GM18867 (cell line): ENCODE measurements at regions not wholly inside any gene's neighbourhood (a gene's known extent, or its start where the extent isn't known, plus 50 kb on each side); places are given as distances from the start of the nearest gene placed in this dataset.

Source experiments
- ATAC-seq: cut with Tn5 transposase; IDR thresholded peaks from one replicate; pipeline ENCODE4 v1.9.1; 2021; ENCODE audit warnings: mild to moderate bottlenecking, moderate library complexity; ENCODE audit not compliant: unreplicated experiment

- no peak for ATAC-seq
Measured at GRCh38 chr10:44301781-44302355, 83.0 kb downstream of the CXCL12 start.

GRCh38 chr10:44300666-44301649, 83.9 kb downstream of the CXCL12 start:
- ATAC-seq, result peak; percentile 87

GRCh38 chr10:44298713-44299112, 86.2 kb downstream of the CXCL12 start:
- ATAC-seq, result no peak

- ATAC-seq, result no peak
Measured at GRCh38 chr10:44297963-44298362, 86.9 kb downstream of the CXCL12 start.

- ATAC-seq, result no peak
Measured at GRCh38 chr10:44295644-44296241, 89.2 kb downstream of the CXCL12 start.

GRCh38 chr10:44294726-44295412, 90.0 kb downstream of the CXCL12 start:
- ATAC-seq, result no peak

- no peak for ATAC-seq
Measured at GRCh38 chr10:44293842-44294241, 91.1 kb downstream of the CXCL12 start.

GRCh38 chr10:44293306-44293778, 91.6 kb downstream of the CXCL12 start:
- no peak for ATAC-seq

GRCh38 chr10:44292390-44293002, 92.4 kb downstream of the CXCL12 start:
- ATAC-seq, result no peak

- ATAC-seq, result no peak
Measured at GRCh38 chr10:44291091-44291490, 93.8 kb downstream of the CXCL12 start.

- no peak for ATAC-seq
Measured at GRCh38 chr10:44289125-44289524, 95.8 kb downstream of the CXCL12 start.

GRCh38 chr10:44287408-44287807, 97.5 kb downstream of the CXCL12 start:
- ATAC-seq, result no peak

GRCh38 chr10:44284198-44285084, 100.5 kb downstream of the CXCL12 start:
- ATAC-seq, result no peak

- no peak for ATAC-seq
Measured at GRCh38 chr10:44282626-44283300, 102.1 kb downstream of the CXCL12 start.

- ATAC-seq, result no peak
Measured at GRCh38 chr10:44281662-44282061, 103.2 kb downstream of the CXCL12 start.

GRCh38 chr10:44281089-44281613, 103.7 kb downstream of the CXCL12 start:
- ATAC-seq, result no peak

- no peak for ATAC-seq
Measured at GRCh38 chr10:44280226-44281014, 104.5 kb downstream of the CXCL12 start.
